Kidney capillary endothelial cell (primary cell): ENCODE measurements at regions not wholly inside any gene's neighbourhood (a gene's known extent, or its start where the extent isn't known, plus 50 kb on each side); places are given as distances from the start of the nearest gene placed in this dataset.
"Not testable (repeated sequence)": the region's sequence is repeated elsewhere in the genome, so short reads cannot be mapped to it uniquely, and the experiment has no call there.

Experiments used
- DNase-seq: peaks from one replicate; pipeline ENCODE4 v3.0.0-alpha.2; 2018; ENCODE audit warnings: low spot score

DNA sequence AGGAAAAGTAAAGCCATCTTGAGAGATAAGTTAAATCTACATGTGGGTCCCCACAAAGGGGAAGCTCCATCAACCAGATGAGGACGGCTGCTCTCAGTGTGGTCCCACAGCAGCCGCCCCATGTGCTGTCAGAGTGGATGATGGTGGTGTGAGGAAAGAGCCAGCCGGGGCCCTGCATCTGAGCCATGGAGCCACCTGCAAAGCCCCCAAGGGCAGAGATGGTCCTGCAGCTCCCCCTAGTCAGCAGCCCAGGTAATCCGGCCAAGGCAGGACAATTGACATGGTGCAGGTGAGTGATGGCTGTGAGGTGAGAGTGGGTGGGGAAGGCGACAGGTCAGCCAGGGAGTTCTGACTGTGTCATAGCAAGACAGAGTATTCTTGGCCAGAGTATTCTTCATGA lies 458.8 kb downstream of the ICE1 start:
- DNase-seq = no peak

DNA sequence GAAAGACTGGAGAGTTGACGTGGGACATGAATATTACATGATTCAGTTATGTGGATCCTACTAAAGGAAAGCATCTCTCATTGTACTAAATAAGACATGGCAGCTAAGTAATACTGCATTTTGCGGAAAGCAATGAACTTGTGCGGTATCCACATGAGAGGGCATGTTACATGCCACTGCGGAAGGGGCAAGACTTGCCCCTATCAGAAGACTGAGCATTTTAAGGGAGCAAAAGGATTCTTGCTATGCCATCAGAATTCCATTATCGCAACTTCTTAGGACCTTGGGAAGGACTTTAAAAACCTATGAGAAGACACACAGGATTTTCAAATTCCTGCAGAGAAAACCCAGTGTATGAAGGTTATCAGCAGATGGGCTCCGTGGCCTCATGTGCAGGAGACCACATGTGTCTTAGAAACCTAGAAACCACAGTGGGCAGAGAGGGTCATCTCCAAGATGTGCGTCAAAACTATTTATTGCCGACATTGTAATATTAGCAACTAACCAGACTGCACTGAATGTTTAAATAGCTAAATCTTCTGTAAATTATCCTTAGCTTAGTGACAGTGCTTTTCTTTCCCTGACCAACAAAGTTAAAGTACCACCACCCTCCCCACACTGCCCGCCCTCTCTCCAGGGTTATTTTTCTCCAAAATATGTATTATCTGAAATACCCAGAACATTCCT lies 457.7 kb downstream of the ICE1 start:
- DNase-seq = no peak

DNA sequence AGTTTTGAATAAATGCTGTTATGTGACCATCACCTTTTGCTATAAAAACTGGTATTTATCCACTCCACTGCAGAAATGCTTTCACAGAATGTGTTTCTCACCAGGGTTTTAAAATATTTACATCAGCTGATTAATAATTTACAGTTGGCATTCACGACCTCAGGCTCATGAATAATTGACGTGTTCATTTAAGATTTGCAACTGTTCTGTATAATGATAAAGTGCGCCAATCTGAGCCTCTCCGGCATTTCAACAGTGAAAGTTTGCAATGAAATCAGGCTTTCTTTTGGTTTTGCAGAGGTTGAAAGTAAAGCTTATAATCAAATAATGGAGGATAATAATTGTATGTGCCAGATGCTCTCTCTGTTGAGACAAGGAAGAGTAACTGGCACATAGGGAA lies 434.9 kb downstream of the ICE1 start:
- DNase-seq = no peak

GRCh38 chr5:5854087-5854486 lies 431.6 kb downstream of the ICE1 start:
- DNase-seq = no peak

DNA sequence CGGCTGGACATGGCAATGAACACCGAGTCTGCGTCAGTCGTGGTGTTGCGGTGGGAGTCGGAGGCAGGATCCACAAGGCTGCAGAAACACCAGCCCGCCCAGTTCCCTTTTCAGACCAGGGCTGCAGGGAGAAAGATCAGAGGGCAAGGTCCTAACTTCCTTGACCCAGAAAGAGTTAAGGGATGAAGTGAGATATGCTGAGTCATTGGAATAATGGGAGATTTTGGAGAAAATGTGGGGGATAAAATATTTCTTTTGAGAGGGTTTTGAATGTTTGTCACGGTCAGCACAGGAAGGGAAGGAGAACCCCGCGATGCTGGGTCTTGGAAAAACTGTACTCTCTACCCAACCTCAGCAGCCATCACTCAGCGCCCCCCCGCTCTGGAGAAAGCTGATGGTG lies 416.0 kb downstream of the ICE1 start:
- DNase-seq = no peak

- DNase-seq = not testable (repeated sequence)
Observed at GRCh38 chr5:5831622-5832021, 409.1 kb downstream of the ICE1 start.

DNA sequence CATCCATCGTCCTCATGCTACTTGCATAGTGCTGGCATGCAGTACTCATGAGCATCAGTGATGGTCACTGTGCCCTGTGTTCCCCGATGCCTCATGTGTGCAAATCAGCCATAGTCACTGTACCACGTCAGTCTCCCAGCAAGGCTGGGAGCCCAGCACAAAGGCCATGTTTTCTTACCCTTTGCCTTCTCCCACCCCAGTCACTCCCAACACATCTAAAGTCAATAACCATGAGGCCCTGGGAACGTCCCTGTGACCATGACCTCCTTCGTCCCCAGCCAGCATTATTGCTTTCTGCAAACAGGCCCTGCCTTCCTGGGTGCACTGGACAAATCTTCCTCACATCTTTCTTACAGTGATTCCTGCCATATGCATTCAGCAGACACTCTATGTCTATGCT lies 406.1 kb downstream of the ICE1 start:
- DNase-seq = no peak

GRCh38 chr5:5826911-5827310 lies 404.4 kb downstream of the ICE1 start:
- DNase-seq = no peak

GRCh38 chr5:5822729-5823257 lies 400.3 kb downstream of the ICE1 start:
- DNase-seq = no peak

GRCh38 chr5:5816960-5817359 lies 394.5 kb downstream of the ICE1 start:
- DNase-seq = no peak

DNA sequence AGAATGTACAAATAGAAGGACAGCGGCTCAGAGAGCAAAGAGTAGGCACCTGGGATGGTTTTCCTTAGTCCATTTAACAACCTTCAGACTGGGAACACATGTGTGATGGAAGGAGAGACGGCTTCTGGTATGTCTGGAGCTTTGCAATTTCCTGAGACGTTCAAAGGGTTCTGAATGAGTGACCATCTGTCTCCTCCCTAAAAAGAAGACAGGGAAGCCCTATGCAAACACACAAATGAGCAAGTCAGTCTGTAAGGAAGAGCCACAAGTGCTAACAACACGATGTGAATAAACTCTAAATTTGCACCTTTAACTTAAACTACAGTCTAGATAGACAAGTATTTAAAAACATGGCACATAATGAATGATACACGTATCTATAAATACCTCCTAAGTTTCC lies 391.0 kb downstream of the ICE1 start:
- DNase-seq = no peak

DNA sequence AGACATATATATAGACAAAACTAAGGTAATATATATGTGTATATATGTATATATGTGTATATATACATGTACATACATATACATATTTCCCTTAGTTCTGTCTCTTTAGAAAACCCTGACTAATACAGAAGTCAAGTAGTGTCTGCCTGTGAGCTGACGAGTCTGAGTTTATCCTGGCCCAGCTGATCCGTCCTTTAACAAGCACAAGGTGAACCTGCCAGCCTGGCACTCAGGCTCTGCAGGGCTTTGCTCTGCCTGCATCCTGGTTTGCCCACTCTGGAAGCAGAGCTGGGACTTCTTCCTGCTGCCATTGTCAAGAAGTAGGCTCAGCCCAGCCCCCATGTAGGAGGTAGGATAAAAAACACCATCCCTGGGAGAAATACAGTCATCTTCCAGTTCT lies 388.0 kb downstream of the ICE1 start:
- no peak for DNase-seq

DNA sequence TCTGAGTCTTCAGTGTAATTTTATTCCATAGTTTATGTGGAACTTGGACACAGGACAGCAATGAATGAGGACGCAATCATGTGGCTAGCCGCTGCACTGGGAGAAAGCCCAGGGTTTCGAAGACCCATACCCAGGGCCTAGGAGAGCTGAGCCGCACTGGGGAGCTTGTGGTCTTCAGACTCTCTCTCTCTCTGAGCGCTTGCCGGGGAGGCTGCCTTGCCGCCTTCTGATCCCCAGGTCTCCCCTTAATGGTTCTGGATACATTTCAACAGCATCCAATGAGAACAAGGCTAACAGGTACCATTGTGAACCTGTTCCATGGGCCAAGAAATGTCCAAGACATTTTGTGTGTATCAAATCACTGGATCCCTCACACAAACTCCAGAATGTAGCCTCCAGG lies 383.4 kb downstream of the ICE1 start:
- DNase-seq = no peak

GRCh38 chr5:5804478-5805233 lies 382.2 kb downstream of the ICE1 start:
- no peak for DNase-seq

DNA sequence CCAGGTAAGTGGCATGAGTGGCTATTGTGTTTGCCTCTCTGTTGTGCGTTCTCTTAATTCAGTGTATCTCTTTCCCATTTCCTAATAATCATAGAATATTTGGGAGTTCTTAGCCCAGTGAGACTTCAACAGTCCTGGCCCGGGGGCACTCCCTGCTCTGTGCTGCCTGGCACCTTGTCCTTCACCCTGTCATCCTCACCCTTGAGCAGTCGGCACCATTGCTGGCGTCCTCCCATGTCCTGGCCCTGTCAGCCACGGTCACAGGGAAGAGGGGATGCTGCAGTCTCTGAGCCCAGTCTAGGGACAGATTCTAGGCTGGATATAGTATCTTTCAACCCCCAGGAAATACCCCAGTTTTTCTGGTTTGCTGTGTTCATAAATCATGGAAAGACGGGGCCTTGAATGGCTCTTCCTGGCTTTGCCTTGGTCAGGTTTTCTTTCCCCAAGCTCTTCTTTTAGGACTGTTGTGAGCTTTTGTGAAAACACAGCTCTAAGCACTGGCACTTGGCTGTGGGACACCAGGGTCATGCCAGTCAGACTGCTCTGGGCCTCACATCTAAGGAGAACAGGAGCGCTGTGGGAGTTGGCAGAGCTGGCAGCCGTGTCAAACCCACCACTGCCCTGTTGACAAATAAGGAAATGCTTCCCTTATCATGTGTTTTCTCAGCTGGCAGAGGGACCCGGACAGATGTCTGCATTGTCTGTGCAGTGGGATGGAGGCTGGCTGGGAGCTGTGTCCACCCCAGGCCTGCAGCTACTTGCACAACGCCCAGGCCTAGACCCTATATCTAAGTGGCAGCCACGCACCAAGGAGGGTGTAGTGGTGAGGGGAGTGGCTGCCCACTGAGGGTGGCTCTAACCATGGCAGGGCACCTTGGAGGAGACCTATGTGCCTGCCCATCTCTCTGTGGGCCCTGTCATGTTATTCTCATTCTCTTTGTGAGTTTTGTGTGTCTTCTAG lies 378.6 kb downstream of the ICE1 start:
- no peak for DNase-seq

GRCh38 chr5:5799826-5800225 lies 377.3 kb downstream of the ICE1 start:
- DNase-seq = no peak

GRCh38 chr5:5799229-5799628 lies 376.8 kb downstream of the ICE1 start:
- no peak for DNase-seq

DNA sequence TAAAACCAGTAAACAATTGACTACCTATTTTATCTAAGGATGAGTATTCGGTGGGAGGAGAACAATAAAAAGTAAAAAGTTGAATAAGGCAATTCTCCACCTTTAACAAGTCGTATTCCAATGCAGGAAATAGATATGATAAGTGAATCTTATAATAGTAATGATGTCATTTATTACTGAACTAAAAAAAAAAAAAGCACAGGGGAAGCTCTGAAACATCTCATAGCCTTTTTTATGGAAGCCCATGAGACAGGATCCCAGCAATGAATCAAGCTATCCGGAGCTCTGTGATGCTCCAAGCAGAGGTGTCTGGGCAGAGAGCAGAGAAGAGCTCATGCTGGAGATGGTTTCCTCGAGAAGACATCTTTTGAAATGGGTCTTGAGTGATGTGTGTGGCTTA lies 376.0 kb downstream of the ICE1 start:
- DNase-seq = no peak

DNA sequence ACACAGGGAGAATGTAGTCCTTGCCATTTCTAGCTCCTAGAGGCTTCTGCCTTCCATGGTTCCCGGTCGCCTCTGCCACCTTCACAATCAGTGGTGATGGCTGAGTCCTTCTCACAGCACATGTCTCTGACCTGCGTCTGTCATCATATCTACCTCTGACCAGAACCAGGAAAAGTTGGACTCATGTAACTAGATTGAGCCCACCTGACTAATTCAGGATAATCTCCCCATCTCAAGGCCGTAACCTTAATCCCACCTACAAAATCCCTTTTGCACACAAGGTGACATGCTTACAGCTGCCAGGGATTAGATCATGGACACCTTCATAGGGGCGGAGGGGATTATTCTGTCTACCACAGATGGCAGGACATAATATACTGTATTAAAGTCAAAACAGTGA lies 375.6 kb downstream of the ICE1 start:
- no peak for DNase-seq

DNA sequence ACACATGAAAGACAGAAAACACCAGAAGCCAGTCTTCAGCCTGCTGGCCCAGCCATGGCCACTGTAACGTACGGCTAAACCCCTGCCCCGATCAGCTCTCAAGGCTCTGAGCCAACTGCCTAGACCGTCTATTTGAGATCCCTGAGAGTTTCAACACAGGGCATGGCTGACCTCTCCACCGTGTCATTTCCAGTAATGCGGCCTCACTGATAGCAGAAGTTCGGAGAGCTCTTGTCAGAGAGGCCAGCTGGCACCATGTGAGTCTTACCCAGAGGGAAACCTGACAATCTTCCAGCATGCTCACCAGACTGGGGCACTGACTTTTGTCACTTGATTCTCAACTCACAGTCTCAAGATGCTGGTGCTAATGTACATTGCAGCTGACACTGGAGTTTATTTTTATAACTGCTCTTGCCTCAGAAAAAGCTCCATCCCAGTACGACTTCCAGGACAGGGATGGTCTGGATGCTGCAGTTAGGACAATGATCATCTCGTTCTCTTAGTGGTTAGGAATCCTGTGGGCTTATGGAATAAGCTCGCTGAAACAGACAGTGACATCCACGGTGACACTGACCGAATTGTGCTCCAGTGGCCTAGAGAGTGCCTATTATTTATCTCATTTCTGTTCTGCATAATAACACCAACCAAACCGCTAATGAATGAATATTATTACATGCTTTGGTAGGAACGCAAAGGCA lies 372.7 kb downstream of the ICE1 start:
- DNase-seq = no peak

GRCh38 chr5:5794118-5794560 lies 371.7 kb downstream of the ICE1 start:
- DNase-seq = no peak
